ENCODE measurements at regions not wholly inside any gene's neighbourhood (a gene's known extent, or its start where the extent isn't known, plus 50 kb on each side); places are given as distances from the start of the nearest gene placed in this dataset.
"Not testable (repeated sequence)": the region's sequence is repeated elsewhere in the genome, so short reads cannot be mapped to it uniquely, and the experiment has no call there.

- no peak overlapping the region for H3K4me3 ChIP-seq (ENCODE audit: low read depth, low read length)
- no peak for TF ChIP-seq CTCF (IDR thresholded peaks at IDR 0.05; ENCODE audit: borderline replicate concordance, insufficient read depth, low read depth, low read length)
Observed at GRCh38 chr9:3648722-3649246, 123.0 kb upstream of the RFX3 start.

GRCh38 chr9:3648266-3648665 is 122.5 kb upstream of the RFX3 start:
- TF ChIP-seq CTCF (IDR thresholded peaks at IDR 0.05; ENCODE audit: borderline replicate concordance, insufficient read depth, low read depth, low read length): no peak
- H3K4me3 ChIP-seq (ENCODE audit: low read depth, low read length): no peak overlapping the region

- H3K4me3 ChIP-seq (ENCODE audit: low read depth, low read length): no peak overlapping the region
- no peak for TF ChIP-seq CTCF (IDR thresholded peaks at IDR 0.05; ENCODE audit: borderline replicate concordance, insufficient read depth, low read depth, low read length)
Observed at GRCh38 chr9:3647652-3648051, 121.9 kb upstream of the RFX3 start.

GRCh38 chr9:3646226-3646625 is 120.4 kb upstream of the RFX3 start:
- H3K4me3 ChIP-seq (ENCODE audit: low read depth, low read length): no peak overlapping the region
- TF ChIP-seq CTCF (IDR thresholded peaks at IDR 0.05; ENCODE audit: borderline replicate concordance, insufficient read depth, low read depth, low read length): no peak

- not testable (repeated sequence) for H3K4me3 ChIP-seq (ENCODE audit: low read depth, low read length)
Observed at GRCh38 chr9:3642075-3642474, 116.3 kb upstream of the RFX3 start.

- no peak overlapping the region for H3K4me3 ChIP-seq (ENCODE audit: low read depth, low read length)
Observed at GRCh38 chr9:3629495-3629894, 103.7 kb upstream of the RFX3 start.

GRCh38 chr9:3628239-3628638 is 102.4 kb upstream of the RFX3 start:
- TF ChIP-seq CTCF (IDR thresholded peaks at IDR 0.05; ENCODE audit: borderline replicate concordance, insufficient read depth, low read depth, low read length): no peak

More at GRCh38 chr9:3629495-3629894, 103.7 kb upstream of the RFX3 start:
- TF ChIP-seq CTCF (IDR thresholded peaks at IDR 0.05; ENCODE audit: borderline replicate concordance, insufficient read depth, low read depth, low read length): no peak

GRCh38 chr9:3608011-3608410 is 82.2 kb upstream of the RFX3 start:
- no peak overlapping the region for H3K4me3 ChIP-seq (ENCODE audit: low read depth, low read length)

More at GRCh38 chr9:3628239-3628638, 102.4 kb upstream of the RFX3 start:
- H3K4me3 ChIP-seq (ENCODE audit: low read depth, low read length): no peak overlapping the region

More at GRCh38 chr9:3608011-3608410, 82.2 kb upstream of the RFX3 start:
- TF ChIP-seq CTCF (IDR thresholded peaks at IDR 0.05; ENCODE audit: borderline replicate concordance, insufficient read depth, low read depth, low read length): no peak

All from GM12875 (cell line).